ENCODE measurements at regions not wholly inside any gene's neighbourhood (a gene's known extent, or its start where the extent isn't known, plus 50 kb on each side); places are given as distances from the start of the nearest gene placed in this dataset.

DNA sequence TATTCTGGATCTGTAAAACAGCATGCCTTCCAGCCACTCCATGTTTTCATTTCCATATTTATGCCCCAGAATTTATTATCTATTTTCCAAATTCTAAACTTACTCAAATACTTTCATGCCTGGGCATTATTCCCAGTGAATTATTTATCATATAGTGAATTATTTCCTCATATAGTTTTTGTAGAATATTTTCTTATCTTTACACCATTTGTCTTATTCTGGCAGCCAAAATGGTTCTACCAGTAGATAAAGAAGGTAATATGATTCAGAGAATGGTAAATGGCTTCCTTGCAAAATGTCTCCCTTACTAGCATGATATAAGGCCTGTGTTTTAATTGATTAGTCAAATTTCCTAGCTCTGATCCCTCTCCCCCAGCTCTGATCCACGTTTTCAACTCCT, 305.8 kb downstream of the SPRY2 start:
- no TSS peak for BruUV-seq (replicated peaks)
- Histone ChIP-seq H3K9me3 (ENCODE audit: insufficient read depth, low read depth) (no peaks in the 10 kb centered on the region), H3F3A (ENCODE audit: insufficient read depth, low read depth) (peaks cover 3% of the 10 kb centered on the region; the same call in 1 of the 2 replicates), H3K27ac (no peak overlapping the region), H3K4me2 (no peak overlapping the region), H3K9me2 (ENCODE audit: insufficient read depth) (no peaks in the 10 kb centered on the region), H3K36me3 (ENCODE audit: low read depth) (no peaks in the 10 kb centered on the region), H4K20me1 (ENCODE audit: insufficient read depth) (no peaks in the 10 kb centered on the region), H2AFZ (no peak overlapping the region), H3K4me1 (replicated peaks; ENCODE audit: insufficient read depth) (peaks cover 8% of the 10 kb centered on the region), H3K27me3 (ENCODE audit: insufficient read depth, low read depth) (no peaks in the 10 kb centered on the region), H3K79me2 (ENCODE audit: low read depth) (no peaks in the 10 kb centered on the region), H3K4me3 (no peak overlapping the region)
- no peak for DNase-seq
- intact Hi-C loops (cut with micrococcal nuclease; ENCODE audit: unreplicated experiment): loop anchor here (10.0 kb wide), 2 partner anchors 180 to 400 kb away; no protein-coding TSS in a partner anchor
- CTCF ChIA-PET: no interaction called here
- POLR2A ChIA-PET (ENCODE audit: unreplicated experiment): interaction anchor here (0.6 to 0.8 kb wide), 2 partner anchors 14 to 52 kb away, joined by 4 to 8 read pairs; no protein-coding TSS in a partner anchor
- TF ChIP-seq EZH2 (IDR thresholded peaks at IDR 0.05; ENCODE audit: low read depth): no peak
- TF ChIP-seq, protein P1, sequence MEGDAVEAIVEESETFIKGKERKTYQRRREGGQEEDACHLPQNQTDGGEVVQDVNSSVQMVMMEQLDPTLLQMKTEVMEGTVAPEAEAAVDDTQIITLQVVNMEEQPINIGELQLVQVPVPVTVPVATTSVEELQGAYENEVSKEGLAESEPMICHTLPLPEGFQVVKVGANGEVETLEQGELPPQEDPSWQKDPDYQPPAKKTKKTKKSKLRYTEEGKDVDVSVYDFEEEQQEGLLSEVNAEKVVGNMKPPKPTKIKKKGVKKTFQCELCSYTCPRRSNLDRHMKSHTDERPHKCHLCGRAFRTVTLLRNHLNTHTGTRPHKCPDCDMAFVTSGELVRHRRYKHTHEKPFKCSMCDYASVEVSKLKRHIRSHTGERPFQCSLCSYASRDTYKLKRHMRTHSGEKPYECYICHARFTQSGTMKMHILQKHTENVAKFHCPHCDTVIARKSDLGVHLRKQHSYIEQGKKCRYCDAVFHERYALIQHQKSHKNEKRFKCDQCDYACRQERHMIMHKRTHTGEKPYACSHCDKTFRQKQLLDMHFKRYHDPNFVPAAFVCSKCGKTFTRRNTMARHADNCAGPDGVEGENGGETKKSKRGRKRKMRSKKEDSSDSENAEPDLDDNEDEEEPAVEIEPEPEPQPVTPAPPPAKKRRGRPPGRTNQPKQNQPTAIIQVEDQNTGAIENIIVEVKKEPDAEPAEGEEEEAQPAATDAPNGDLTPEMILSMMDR (conservative IDR thresholded peaks at IDR 0.05): no peak

DNA sequence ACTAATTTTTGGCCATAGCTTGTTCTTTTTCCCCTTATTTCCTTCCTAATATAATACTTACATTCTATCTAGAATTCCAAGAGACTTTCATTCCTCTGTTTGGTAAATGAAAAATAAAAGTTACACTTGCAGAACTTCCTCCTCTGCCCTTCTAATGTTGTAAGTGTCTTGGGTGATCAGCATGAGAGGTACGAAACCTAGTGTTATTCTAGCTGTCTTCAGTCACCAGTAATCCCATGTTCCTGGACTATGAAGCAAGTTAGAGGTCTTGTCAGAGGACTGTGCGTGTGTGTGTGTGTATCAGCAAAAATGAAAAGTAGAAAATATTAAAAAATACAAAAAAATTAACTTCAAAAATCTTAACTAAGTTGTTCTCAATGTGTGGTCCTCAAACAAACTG, 307.0 kb downstream of the SPRY2 start:
- intact Hi-C loops (cut with micrococcal nuclease; ENCODE audit: unreplicated experiment): loop anchor here (10.0 kb wide), 2 partner anchors 181 to 399 kb away; no protein-coding TSS in a partner anchor
- Histone ChIP-seq H3K4me3 (no peak overlapping the region), H3K4me1 (replicated peaks; ENCODE audit: insufficient read depth) (peaks cover 10% of the 10 kb centered on the region), H4K20me1 (ENCODE audit: insufficient read depth) (no peaks in the 10 kb centered on the region), H2AFZ (no peak overlapping the region), H3K79me2 (ENCODE audit: low read depth) (no peaks in the 10 kb centered on the region), H3F3A (ENCODE audit: insufficient read depth, low read depth) (no peaks in the 10 kb centered on the region), H3K36me3 (ENCODE audit: low read depth) (no peaks in the 10 kb centered on the region), H3K27me3 (ENCODE audit: insufficient read depth, low read depth) (no peaks in the 10 kb centered on the region), H3K27ac (no peak overlapping the region), H3K4me2 (no peak overlapping the region), H3K9me3 (ENCODE audit: insufficient read depth, low read depth) (no peaks in the 10 kb centered on the region), H3K9me2 (ENCODE audit: insufficient read depth) (no peaks in the 10 kb centered on the region)
- POLR2A ChIA-PET (ENCODE audit: unreplicated experiment): interaction anchor here (0.8 kb wide), 1 partner anchor 53 kb away, joined by 8 read pairs; no protein-coding TSS in a partner anchor
- no peak for TF ChIP-seq EZH2 (IDR thresholded peaks at IDR 0.05; ENCODE audit: low read depth)
- TF ChIP-seq, protein P1 (conservative IDR thresholded peaks at IDR 0.05): no peak
- no TSS peak for BruUV-seq (replicated peaks)
- CTCF ChIA-PET: no interaction called here
- no peak for DNase-seq

DNA sequence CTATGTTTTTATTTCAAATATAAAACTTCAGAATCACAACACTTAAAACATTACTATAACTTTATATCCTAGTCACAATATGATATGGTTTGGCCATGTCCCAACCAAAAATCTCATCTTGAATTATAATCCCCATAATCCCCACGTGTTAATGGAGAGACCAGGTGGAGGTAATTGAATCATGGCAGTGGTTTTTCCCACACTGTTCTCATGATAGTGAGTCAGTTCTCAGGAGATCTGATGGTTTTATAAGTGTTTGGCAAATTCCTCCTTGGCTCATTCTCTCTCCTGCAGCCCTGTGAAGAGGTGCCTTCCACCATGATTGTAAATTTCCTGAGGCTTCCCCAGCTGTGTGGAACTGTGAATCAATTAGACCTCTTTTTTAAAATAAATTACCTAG, 307.6 kb downstream of the SPRY2 start:
- H3K36me3 ChIP-seq (ENCODE audit: low read depth): no peaks in the 10 kb centered on the region
- H3K4me1 ChIP-seq (replicated peaks; ENCODE audit: insufficient read depth): peaks cover 10% of the 10 kb centered on the region
- H3K9me2 ChIP-seq (ENCODE audit: insufficient read depth): no peaks in the 10 kb centered on the region; the same call in 1 of the 2 replicates
- BruUV-seq (replicated peaks): no TSS peak
- no peaks in the 10 kb centered on the region for H3F3A ChIP-seq (ENCODE audit: insufficient read depth, low read depth)
- no peak overlapping the region for H3K27ac ChIP-seq
- H3K79me2 ChIP-seq (ENCODE audit: low read depth): no peaks in the 10 kb centered on the region
- H4K20me1 ChIP-seq (ENCODE audit: insufficient read depth): no peaks in the 10 kb centered on the region
- H3K27me3 ChIP-seq (ENCODE audit: insufficient read depth, low read depth): no peaks in the 10 kb centered on the region
- intact Hi-C loops (cut with micrococcal nuclease; ENCODE audit: unreplicated experiment): loop anchor here (10.0 kb wide), 2 partner anchors 182 to 398 kb away; no protein-coding TSS in a partner anchor
- no peak overlapping the region for H2AFZ ChIP-seq
- ChIA-PET CTCF (no interaction called here), POLR2A (ENCODE audit: unreplicated experiment) (no interaction called here)
- no peak for TF ChIP-seq EZH2 (IDR thresholded peaks at IDR 0.05; ENCODE audit: low read depth)
- TF ChIP-seq, protein P1 (conservative IDR thresholded peaks at IDR 0.05): no peak
- DNase-seq: no peak
- H3K4me2 ChIP-seq: no peak overlapping the region
- H3K9me3 ChIP-seq (ENCODE audit: insufficient read depth, low read depth): no peaks in the 10 kb centered on the region
- no peak overlapping the region for H3K4me3 ChIP-seq
